HCT116 (cell line): ENCODE measurements at regions not wholly inside any gene's neighbourhood (a gene's known extent, or its start where the extent isn't known, plus 50 kb on each side); places are given as distances from the start of the nearest gene placed in this dataset.

ENCODE experiments used
- ATAC-seq: fragments of 200-7000 bp; cut with Tn5 transposase; 2 replicates; pipeline ENCODE4 v1.9.1; 2020; ENCODE audit warnings: mild to moderate bottlenecking, moderate library complexity
- BruUV-seq: library from RNA; stranded (reverse); fragments of 400-500 nt; replicated peaks from 2 replicates; lab custom pipeline; 2021; lab: Mats Ljungman, UMichigan
- CTCF ChIA-PET: fragments of 300-600 bp; sonication (Branson Sonifier 250); formaldehyde crosslinking; loops from one replicate; lab custom pipeline; 2021; ENCODE audit warnings: antibody characterized with exemption; lab: Charles Lee
- POLR2A ChIA-PET: fragments of 300-600, 350-600 bp; sonication (Branson Sonifier 250); formaldehyde crosslinking; loops from one replicate; lab custom pipeline; 2021; ENCODE audit warnings: antibody characterized with exemption; lab: Charles Lee
- RAD21 ChIA-PET, 2 experiments: fragments of 300-600 bp; sonication (Branson Sonifier 250); formaldehyde crosslinking; loops; one replicate each; lab custom pipeline; 2023; ENCODE audit warnings: low total read pairs in 2 of 2; ENCODE audit not compliant: uncharacterized antibody in 2 of 2, unreplicated experiment in 2 of 2, low non-redundant PET in 1 of 2; lab: Charles Lee
- DNase-seq: peaks from one replicate; pipeline ENCODE4 v3.0.0-alpha.2; 2010; ENCODE audit warnings: low read depth, low spot score
- H2AFZ ChIP-seq: fragments of 200-600 bp; shearing (Covaris generic), sonication (generic); 2 replicates; pipeline ENCODE4 v1.6.1; 2017; ENCODE audit warnings: low read depth, mixed run types, mixed read lengths, antibody characterized with exemption, low read length; ENCODE audit not compliant: poor library complexity, severe bottlenecking
- H3K27ac ChIP-seq: 2 replicates; pipeline ENCODE4 v1.5.1; 2012; ENCODE audit warnings: low read depth, low read length
- H3K27me3 ChIP-seq: fragments of 200-600 bp; sonication (generic); 2 replicates; pipeline ENCODE4 v1.6.1; 2016; ENCODE audit warnings: mixed run types, low read length, mixed read lengths; ENCODE audit not compliant: insufficient read depth
- H3K36me3 ChIP-seq, 2 experiments: fragments of 200-500 bp in 1 of 2; fragments of 200-600 bp in 1 of 2; sonication (Bioruptor generic) in 1 of 2; sonication (generic) in 1 of 2; 2 replicates each; pipeline versions ENCODE4 v1.5.1 to v1.6.1; 2014 to 2016; ENCODE audit warnings: low read length in 2 of 2, inconsistent platforms in 1 of 2, mixed read lengths in 1 of 2, mixed run types in 1 of 2; ENCODE audit not compliant: insufficient read depth in 2 of 2, control insufficient read depth in 1 of 2
- H3K4me1 ChIP-seq, 2 experiments: fragments of 200-600 bp in 1 of 2; sonication (generic) in 1 of 2; 2 replicates each; pipeline versions ENCODE4 v1.5.1 to v1.6.1; 2012 to 2017; ENCODE audit warnings: low read length in 2 of 2, inconsistent platforms in 1 of 2, mild to moderate bottlenecking in 1 of 2, mixed read lengths in 1 of 2, mixed run types in 1 of 2, moderate library complexity in 1 of 2; ENCODE audit not compliant: insufficient read depth in 2 of 2, control insufficient read depth in 1 of 2
- H3K4me2 ChIP-seq: fragments of 200-600 bp; sonication (generic); 2 replicates; pipeline ENCODE4 v1.6.1; 2017; ENCODE audit warnings: mixed run types, low read length, mixed read lengths
- H3K4me3 ChIP-seq, 2 experiments: fragments of 200-600 bp in 1 of 2; sonication (generic) in 1 of 2; replicated peaks in 1 of 2; 2 replicates each; pipeline ENCODE4 v1.5.1; 2011 to 2016; ENCODE audit warnings: low read length in 2 of 2, control low read depth in 1 of 2, low read depth in 1 of 2, mild to moderate bottlenecking in 1 of 2, mixed read lengths in 1 of 2, mixed run types in 1 of 2
- H3K79me2 ChIP-seq: fragments of 200-600 bp; sonication (generic); 2 replicates; pipeline ENCODE4 v1.6.1; 2017; ENCODE audit warnings: mild to moderate bottlenecking, mixed run types, low read length, moderate library complexity, mixed read lengths; ENCODE audit not compliant: insufficient read depth
- H3K9ac ChIP-seq: fragments of 200-600 bp; sonication (generic); 2 replicates; pipeline ENCODE4 v1.6.1; 2016; ENCODE audit warnings: low read length, mixed read lengths
- H3K9me2 ChIP-seq: fragments of 200-600 bp; sonication (generic), shearing (Covaris generic); 2 replicates; pipeline ENCODE4 v1.6.1; 2017; ENCODE audit warnings: mixed run types, mild to moderate bottlenecking, moderate library complexity; ENCODE audit not compliant: insufficient read depth
- H3K9me3 ChIP-seq, 2 experiments: fragments of 200-500 bp in 1 of 2; fragments of 200-600 bp in 1 of 2; sonication (Bioruptor generic) in 1 of 2; sonication (generic) in 1 of 2; 2 replicates each; pipeline ENCODE4 v1.6.1; 2014 to 2017; ENCODE audit warnings: low read length in 2 of 2, mixed read lengths in 2 of 2, inconsistent platforms in 1 of 2, low read depth in 1 of 2, mild to moderate bottlenecking in 1 of 2, mixed run types in 1 of 2, moderate library complexity in 1 of 2; ENCODE audit not compliant: control insufficient read depth in 1 of 2, insufficient read depth in 1 of 2
- H4K20me1 ChIP-seq: fragments of 200-600 bp; sonication (generic), shearing (Covaris generic); 2 replicates; pipeline ENCODE4 v1.6.1; 2017; ENCODE audit warnings: mixed run types, mild to moderate bottlenecking, moderate library complexity; ENCODE audit not compliant: insufficient read depth
- ATF3 ChIP-seq: IDR thresholded peaks from 2 replicates; pipeline ENCODE4 v1.6.1; 2012
- CBX3 ChIP-seq: IDR thresholded peaks from 2 replicates; pipeline ENCODE4 v1.6.1; 2012; ENCODE audit warnings: low read depth
- CEBPB ChIP-seq: IDR thresholded peaks from 2 replicates; pipeline ENCODE4 v1.6.1; 2012; ENCODE audit warnings: low read depth
- CTCF ChIP-seq, 3 experiments: fragments of 200-600 bp in 1 of 3; sonication (generic) in 1 of 3; IDR thresholded peaks in 2 of 3; conservative IDR thresholded peaks in 1 of 3; 2 replicates each; pipeline ENCODE4 v1.5.1; 2012 to 2017; ENCODE audit warnings: low read depth in 2 of 3, low read length in 2 of 3, antibody characterized with exemption in 1 of 3, borderline replicate concordance in 1 of 3, control low read depth in 1 of 3, mild to moderate bottlenecking in 1 of 3, mixed read lengths in 1 of 3, mixed run types in 1 of 3, moderate library complexity in 1 of 3; ENCODE audit not compliant: insufficient read depth in 1 of 3
- ELF1 ChIP-seq: IDR thresholded peaks from 2 replicates; pipeline ENCODE4 v1.6.1; 2012; ENCODE audit warnings: low read depth, borderline replicate concordance
- EZH2 ChIP-seq: fragments of 200-600 bp; sonication (generic); IDR thresholded peaks from 2 replicates; pipeline ENCODE4 v1.6.1; 2017; ENCODE audit warnings: antibody characterized with exemption, mixed run types
- EZH2phosphoT487 ChIP-seq: fragments of 200-600 bp; IDR thresholded peaks from 2 replicates; pipeline ENCODE4 v1.6.1; 2018; ENCODE audit warnings: antibody characterized with exemption, borderline replicate concordance
- FOSL1 ChIP-seq: IDR thresholded peaks from 2 replicates; pipeline ENCODE4 v1.6.1; 2012; ENCODE audit warnings: low read depth
- JUND ChIP-seq: IDR thresholded peaks from 2 replicates; pipeline ENCODE4 v1.6.1; 2012
- RAD21 ChIP-seq: IDR thresholded peaks from 2 replicates; pipeline ENCODE4 v1.6.1; 2012; ENCODE audit warnings: low read depth, mild to moderate bottlenecking
- TCF7L2 ChIP-seq: IDR thresholded peaks from 2 replicates; pipeline ENCODE4 v1.7.0; 2011; ENCODE audit warnings: borderline replicate concordance, inconsistent platforms; ENCODE audit not compliant: insufficient read depth, insufficient read length; ENCODE audit errors: extremely low read depth
- ZBTB33 ChIP-seq: IDR thresholded peaks from 2 replicates; pipeline ENCODE4 v1.6.1; 2011; ENCODE audit warnings: mild to moderate bottlenecking, low read length, moderate library complexity; ENCODE audit not compliant: insufficient replicate concordance; ENCODE audit errors: extremely low read depth
- ZFX ChIP-seq: fragments of 450-650 bp; IDR thresholded peaks from 2 replicates; pipeline ENCODE4 v1.6.1; 2017
- intact Hi-C: fragments of 100-400 bp; cut with micrococcal nuclease; formaldehyde crosslinking; loops from 2 replicates; pipeline ENCODE4 v1.10.0; 2022

- Histone ChIP-seq H3K27ac (no peak overlapping the region), H2AFZ (no peak overlapping the region), H4K20me1 (no peaks in the 10 kb centered on the region), H3K27me3 (no peaks in the 10 kb centered on the region), H3K4me1 (no peaks in the 10 kb centered on the region), H3K36me3 (no peaks in the 10 kb centered on the region), H3K9me2 (no peaks in the 10 kb centered on the region)
- ATAC-seq = no peak
- no peak for DNase-seq
- CTCF ChIA-PET = no interaction called here
- RAD21 ChIA-PET = no interaction called here
- intact Hi-C loops = no loop called here
- no TSS peak for BruUV-seq
- TF ChIP-seq CEBPB = no peak
- TF ChIP-seq FOSL1 = no peak
- TF ChIP-seq EZH2phosphoT487 = no peak
- no peak for TF ChIP-seq ELF1
- no peak for TF ChIP-seq ZFX
- no peak for TF ChIP-seq RAD21
- TF ChIP-seq TCF7L2 = no peak
- TF ChIP-seq CBX3 = no peak
- no peak for TF ChIP-seq ATF3
- no peak for TF ChIP-seq ZBTB33
- no peak for TF ChIP-seq CTCF (IDR thresholded peaks at IDR 0.05 in 2 of 3, conservative IDR thresholded peaks at IDR 0.05 in 1 of 3; ENCODE audit: borderline replicate concordance in 1 of 3, insufficient read depth in 1 of 3, low read depth in 2 of 3, low read length in 2 of 3)
- TF ChIP-seq JUND = no peak
- TF ChIP-seq EZH2 = no peak
- TF ChIP-seq, all 23 proteins: peak for 0
- Histone ChIP-seq H3K9ac (no peak overlapping the region), H3K4me3 (no peak overlapping the region), H3K79me2 (no peaks in the 10 kb centered on the region), H3K9me3 (no peaks in the 10 kb centered on the region), H3K4me2 (no peak overlapping the region)
- POLR2A ChIA-PET = no interaction called here
Measured at GRCh38 chr2:129055242-129055641, 736.6 kb upstream of the HS6ST1 start.
